Keratinocyte (primary cell): ENCODE measurements at regions not wholly inside any gene's neighbourhood (a gene's known extent, or its start where the extent isn't known, plus 50 kb on each side); places are given as distances from the start of the nearest gene placed in this dataset.

ENCODE experiments used
- DNase-seq: peaks from one replicate; pipeline ENCODE4 v3.0.0-alpha.2; 2011; ENCODE audit warnings: low read depth, missing footprints, low spot score
- FAIRE-seq: peaks from 2 replicates; lab custom pipeline; 2011; peaks lifted over from hg19 to GRCh38; lab: Jason Lieb, UNC
- H2AFZ ChIP-seq: 2 replicates; pipeline ENCODE4 v1.6.0; 2012; ENCODE audit warnings: low read length, control low read depth, inconsistent platforms; ENCODE audit not compliant: control insufficient read depth
- H3K27ac ChIP-seq: 2 replicates; pipeline ENCODE4 v1.5.1; 2011; ENCODE audit warnings: low read length; ENCODE audit not compliant: control insufficient read depth, insufficient read depth
- H3K27me3 ChIP-seq: 3 replicates; pipeline ENCODE4 v1.6.0; 2011; ENCODE audit warnings: low read length; ENCODE audit not compliant: control insufficient read depth, insufficient read depth; ENCODE audit errors: extremely low read depth
- H3K36me3 ChIP-seq, 2 experiments: 2 replicates in 1 of 2; 3 replicates in 1 of 2; pipeline ENCODE4 v1.5.1; 2011; ENCODE audit warnings: low read length in 2 of 2, mild to moderate bottlenecking in 1 of 2; ENCODE audit not compliant: control insufficient read depth in 2 of 2, insufficient read depth in 2 of 2; ENCODE audit errors: extremely low read depth in 1 of 2
- H3K4me1 ChIP-seq: 3 replicates; pipeline ENCODE4 v1.5.1; 2011; ENCODE audit warnings: low read length; ENCODE audit not compliant: control insufficient read depth, insufficient read depth; ENCODE audit errors: extremely low read depth
- H3K4me2 ChIP-seq: 3 replicates; pipeline ENCODE4 v1.6.0; 2011; ENCODE audit warnings: low read depth, low read length; ENCODE audit not compliant: control insufficient read depth, insufficient read depth; ENCODE audit errors: extremely low read depth
- H3K4me3 ChIP-seq, 3 experiments: fragments of 200-600 bp in 1 of 3; sonication (generic) in 1 of 3; 2 replicates in 2 of 3; 3 replicates in 1 of 3; pipeline ENCODE4 v1.5.1; 2011 to 2016; ENCODE audit warnings: low read length in 3 of 3, mild to moderate bottlenecking in 3 of 3, control low read depth in 2 of 3, inconsistent platforms in 1 of 3, low read depth in 1 of 3, mixed read lengths in 1 of 3, mixed run types in 1 of 3, moderate library complexity in 1 of 3; ENCODE audit not compliant: control insufficient read depth in 2 of 3, insufficient read depth in 2 of 3; ENCODE audit errors: extremely low read depth in 1 of 3
- H3K79me2 ChIP-seq: 2 replicates; pipeline ENCODE4 v1.6.0; 2012; ENCODE audit warnings: low read length; ENCODE audit not compliant: control insufficient read depth, insufficient read depth
- H3K9ac ChIP-seq: 3 replicates; pipeline ENCODE4 v1.6.0; 2011; ENCODE audit warnings: low read length; ENCODE audit not compliant: control insufficient read depth, insufficient read depth; ENCODE audit errors: extremely low read depth
- H3K9me1 ChIP-seq: 3 replicates; pipeline ENCODE4 v1.6.0; 2011; ENCODE audit warnings: low read length; ENCODE audit not compliant: control insufficient read depth, insufficient read depth; ENCODE audit errors: extremely low read depth
- H3K9me3 ChIP-seq: 2 replicates; pipeline ENCODE4 v1.5.1; 2012; ENCODE audit warnings: low read depth, low read length; ENCODE audit not compliant: control insufficient read depth
- H4K20me1 ChIP-seq: 3 replicates; pipeline ENCODE4 v1.6.0; 2011; ENCODE audit warnings: low read length; ENCODE audit not compliant: control insufficient read depth, insufficient read depth; ENCODE audit errors: extremely low read depth
- CTCF ChIP-seq, 3 experiments: IDR thresholded peaks in 1 of 3; conservative IDR thresholded peaks in 1 of 3; optimal IDR thresholded peaks in 1 of 3; 2 replicates in 2 of 3; 3 replicates in 1 of 3; pipeline versions ENCODE3 to v1.5.1; 2011; ENCODE audit warnings: low read length in 3 of 3, mild to moderate bottlenecking in 3 of 3, moderate library complexity in 2 of 3, control low read depth in 1 of 3, inconsistent platforms in 1 of 3; ENCODE audit not compliant: insufficient read depth in 2 of 3; ENCODE audit errors: extremely low read depth in 1 of 3
- EZH2 ChIP-seq: IDR thresholded peaks from one replicate; pipeline ENCODE4 v1.6.1; 2012; ENCODE audit warnings: inconsistent platforms, mild to moderate bottlenecking, low read length, moderate library complexity
- dilution Hi-C: fragments of 300-500 bp; cut with MboI; formaldehyde crosslinking; loops from one replicate; pipeline ENCODE4 v1.7.0; 2020; ENCODE audit warnings: low sequenced_read_pairs; ENCODE audit not compliant: extremely low pct_ligation_motif_present

GRCh38 chr7:52074071-52074470 lies 757.5 kb upstream of the COBL start:
- FAIRE-seq: no peak
- no peaks in the 10 kb centered on the region for H3K36me3 ChIP-seq
- no peak overlapping the region for H2AFZ ChIP-seq
- dilution Hi-C loops: no loop called here
- no peaks in the 10 kb centered on the region for H3K27me3 ChIP-seq
- H3K9ac ChIP-seq: no peak overlapping the region
- TF ChIP-seq EZH2: no peak
- no peak for TF ChIP-seq CTCF (optimal IDR thresholded peaks at IDR 0.05 in 1 of 3, IDR thresholded peaks at IDR 0.05 in 1 of 3, conservative IDR thresholded peaks at IDR 0.05 in 1 of 3; ENCODE audit: extremely low read depth in 1 of 3, insufficient read depth in 2 of 3, low read length in 3 of 3)
- no peaks in the 10 kb centered on the region for H4K20me1 ChIP-seq
- no peaks in the 10 kb centered on the region for H3K79me2 ChIP-seq
- no peak for DNase-seq
- H3K4me2 ChIP-seq: no peak overlapping the region
- H3K27ac ChIP-seq: no peak overlapping the region
- H3K4me3 ChIP-seq: no peak overlapping the region
- no peaks in the 10 kb centered on the region for H3K9me3 ChIP-seq
- H3K9me1 ChIP-seq: no peaks in the 10 kb centered on the region
- H3K4me1 ChIP-seq: no peaks in the 10 kb centered on the region

DNA sequence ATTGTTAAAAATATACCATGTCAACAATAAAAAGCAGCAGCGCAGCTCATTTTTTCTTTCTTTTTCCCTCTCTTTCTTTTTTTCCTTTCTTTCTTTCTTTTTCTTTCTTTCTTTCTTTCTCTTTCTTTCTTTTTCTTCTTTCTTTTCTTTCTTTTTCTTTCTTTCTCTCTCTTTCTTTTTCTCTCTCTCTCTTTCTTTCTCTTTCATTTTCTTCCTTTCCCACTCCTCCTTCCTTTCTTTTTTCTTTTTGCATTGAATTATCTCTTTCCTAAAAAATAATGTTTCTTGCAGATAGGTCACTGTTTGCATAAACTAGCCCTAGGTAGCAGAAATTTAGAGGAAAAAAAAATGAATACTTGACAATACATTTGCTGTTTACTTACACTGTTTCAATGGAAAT lies 755.1 kb upstream of the COBL start:
- no peaks in the 10 kb centered on the region for H3K4me1 ChIP-seq
- H3K27ac ChIP-seq: no peak overlapping the region
- H3K36me3 ChIP-seq: no peaks in the 10 kb centered on the region
- dilution Hi-C loops: no loop called here
- no peaks in the 10 kb centered on the region for H3K79me2 ChIP-seq
- no peaks in the 10 kb centered on the region for H3K9me3 ChIP-seq
- no peak overlapping the region for H3K4me3 ChIP-seq
- TF ChIP-seq EZH2 (no peak), CTCF (optimal IDR thresholded peaks at IDR 0.05 in 1 of 3, IDR thresholded peaks at IDR 0.05 in 1 of 3, conservative IDR thresholded peaks at IDR 0.05 in 1 of 3; ENCODE audit: extremely low read depth in 1 of 3, insufficient read depth in 2 of 3, low read length in 3 of 3) (no peak)
- FAIRE-seq: no peak
- H4K20me1 ChIP-seq: no peaks in the 10 kb centered on the region
- H3K27me3 ChIP-seq: no peaks in the 10 kb centered on the region
- H3K4me2 ChIP-seq: no peak overlapping the region
- no peaks in the 10 kb centered on the region for H3K9me1 ChIP-seq
- no peak for DNase-seq
- no peak overlapping the region for H3K9ac ChIP-seq
- no peak overlapping the region for H2AFZ ChIP-seq
